ENCODE measurements at regions not wholly inside any gene's neighbourhood (a gene's known extent, or its start where the extent isn't known, plus 50 kb on each side); places are given as distances from the start of the nearest gene placed in this dataset.

DNA sequence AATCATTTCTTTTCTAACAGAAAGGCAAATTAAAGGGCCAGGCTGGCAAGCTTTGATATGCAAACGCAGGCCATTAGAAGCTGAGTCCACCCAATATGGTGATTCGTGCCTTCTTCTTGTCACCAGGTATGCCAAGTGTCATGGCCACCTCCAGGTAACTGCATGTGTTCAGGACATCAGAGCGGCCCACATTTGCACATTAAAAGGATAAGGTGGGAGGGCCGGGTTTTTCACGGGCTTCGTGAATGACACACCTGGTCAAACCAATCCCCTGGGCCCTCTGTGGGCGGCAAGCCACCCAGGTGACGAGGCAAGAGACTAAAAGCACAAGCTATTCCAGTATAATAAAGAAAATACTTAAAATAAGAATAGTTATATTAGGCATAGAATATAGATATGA, 75.9 kb upstream of the TSPAN11 start:
- Histone ChIP-seq H3K27me3 (ENCODE audit: control insufficient read depth, insufficient read depth, low read length) (no peaks in the 10 kb centered on the region), H3K4me1 (ENCODE audit: control insufficient read depth, insufficient read depth, low read length) (peaks cover 6% of the 10 kb centered on the region), H3K27ac (ENCODE audit: low read depth, low read length) (no peak overlapping the region), H3K4me3 (ENCODE audit: low read depth, low read length) (no peak overlapping the region), H3K36me3 (ENCODE audit: control insufficient read depth, insufficient read depth, low read length) (no peaks in the 10 kb centered on the region), H3K9me3 (ENCODE audit: control insufficient read depth, insufficient read depth, low read length) (no peaks in the 10 kb centered on the region)
- 37% methylated on average over 2 of the region's 8 CpGs for WGBS (ENCODE audit: insufficient coverage)
- no peak for DNase-seq (ENCODE audit: low read depth in 4 of 6, low spot score in 6 of 6)

DNA sequence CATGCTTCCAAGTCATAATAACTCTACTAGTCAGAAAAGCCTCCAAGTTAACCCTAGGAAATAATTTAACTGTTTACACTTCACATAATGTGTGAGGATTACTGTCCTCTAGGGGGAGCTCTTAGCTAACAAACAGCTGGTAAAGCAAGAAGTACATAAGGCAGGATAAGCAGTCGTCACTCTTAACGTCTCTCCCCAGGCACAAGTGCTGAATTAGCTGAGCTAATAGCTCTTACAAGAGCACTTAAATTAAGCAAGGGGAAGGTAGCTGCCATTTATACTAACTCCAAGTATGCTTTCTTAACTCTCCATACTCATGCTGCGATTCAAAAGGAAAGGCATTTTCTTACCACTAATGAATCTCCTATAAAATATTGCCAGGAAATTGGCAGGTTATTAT, 79.3 kb upstream of the TSPAN11 start:
- WGBS (ENCODE audit: insufficient coverage): no CpG with 5 or more reads among the region's 3 CpGs
- Histone ChIP-seq H3K27me3 (ENCODE audit: control insufficient read depth, insufficient read depth, low read length) (no peaks in the 10 kb centered on the region), H3K9me3 (ENCODE audit: control insufficient read depth, insufficient read depth, low read length) (no peaks in the 10 kb centered on the region), H3K4me3 (ENCODE audit: low read depth, low read length) (no peak overlapping the region), H3K27ac (ENCODE audit: low read depth, low read length) (no peak overlapping the region), H3K4me1 (ENCODE audit: control insufficient read depth, insufficient read depth, low read length) (peaks cover 6% of the 10 kb centered on the region), H3K36me3 (ENCODE audit: control insufficient read depth, insufficient read depth, low read length) (no peaks in the 10 kb centered on the region)
- peak in 2 of 6 donors; percentile 45 to 68 for DNase-seq (ENCODE audit: low read depth in 4 of 6, low spot score in 6 of 6)

DNA sequence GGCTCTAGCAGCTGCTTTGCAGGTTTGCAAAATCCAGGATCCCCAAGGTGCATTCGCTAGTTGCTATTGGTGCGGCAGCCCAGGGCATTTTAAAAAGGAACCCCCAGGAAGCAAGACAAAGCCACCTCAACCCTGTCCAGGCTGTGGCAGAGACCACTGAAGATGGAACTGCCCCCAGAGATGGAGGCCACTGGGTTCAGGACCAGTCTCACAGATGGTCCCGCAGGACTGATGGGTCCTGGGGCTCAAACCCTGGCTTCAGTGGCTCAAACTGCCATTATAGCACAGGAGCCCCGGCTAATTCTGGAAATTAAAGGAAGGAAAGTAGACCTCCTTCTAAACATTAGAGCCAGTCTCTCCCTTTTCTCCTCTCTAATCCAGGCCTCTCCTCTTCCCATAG, 79.8 kb upstream of the TSPAN11 start:
- Histone ChIP-seq H3K27ac (ENCODE audit: low read depth, low read length) (no peak overlapping the region), H3K9me3 (ENCODE audit: control insufficient read depth, insufficient read depth, low read length) (no peaks in the 10 kb centered on the region), H3K4me1 (ENCODE audit: control insufficient read depth, insufficient read depth, low read length) (peaks cover 6% of the 10 kb centered on the region), H3K36me3 (ENCODE audit: control insufficient read depth, insufficient read depth, low read length) (no peaks in the 10 kb centered on the region), H3K4me3 (ENCODE audit: low read depth, low read length) (no peak overlapping the region), H3K27me3 (ENCODE audit: control insufficient read depth, insufficient read depth, low read length) (no peaks in the 10 kb centered on the region)
- DNase-seq (ENCODE audit: low read depth in 4 of 6, low spot score in 6 of 6): no peak
- WGBS (ENCODE audit: insufficient coverage): 96% methylated on average over 2 of the region's 4 CpGs

DNA sequence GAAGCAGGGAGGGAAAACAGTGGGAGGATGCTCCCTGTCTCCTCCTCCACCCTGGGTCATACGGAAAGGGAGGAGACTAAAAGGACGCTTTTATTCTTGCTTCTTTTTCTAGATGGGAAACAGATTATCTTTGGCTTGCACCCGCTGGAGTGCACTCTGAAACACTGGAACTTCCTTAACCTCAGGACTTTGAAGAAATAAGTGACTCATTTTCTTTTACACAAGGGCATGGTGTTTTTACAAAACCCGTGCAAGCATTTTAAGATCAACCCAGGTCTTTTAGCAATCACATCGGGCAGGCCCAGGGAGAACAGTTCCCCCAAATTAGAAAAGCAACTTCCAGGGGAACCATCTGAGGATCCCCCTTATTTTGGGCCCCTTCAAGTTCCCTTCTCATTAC, 80.9 kb upstream of the TSPAN11 start:
- H3K27ac ChIP-seq (ENCODE audit: low read depth, low read length): no peak overlapping the region
- no peak for DNase-seq (ENCODE audit: low read depth in 4 of 6, low spot score in 6 of 6)
- no peaks in the 10 kb centered on the region for H3K27me3 ChIP-seq (ENCODE audit: control insufficient read depth, insufficient read depth, low read length)
- H3K4me1 ChIP-seq (ENCODE audit: control insufficient read depth, insufficient read depth, low read length): no peaks in the 10 kb centered on the region
- no peaks in the 10 kb centered on the region for H3K36me3 ChIP-seq (ENCODE audit: control insufficient read depth, insufficient read depth, low read length)
- H3K9me3 ChIP-seq (ENCODE audit: control insufficient read depth, insufficient read depth, low read length): no peaks in the 10 kb centered on the region
- no peak overlapping the region for H3K4me3 ChIP-seq (ENCODE audit: low read depth, low read length)
- WGBS (ENCODE audit: insufficient coverage): 81% methylated on average over 4 of the region's 5 CpGs

DNA sequence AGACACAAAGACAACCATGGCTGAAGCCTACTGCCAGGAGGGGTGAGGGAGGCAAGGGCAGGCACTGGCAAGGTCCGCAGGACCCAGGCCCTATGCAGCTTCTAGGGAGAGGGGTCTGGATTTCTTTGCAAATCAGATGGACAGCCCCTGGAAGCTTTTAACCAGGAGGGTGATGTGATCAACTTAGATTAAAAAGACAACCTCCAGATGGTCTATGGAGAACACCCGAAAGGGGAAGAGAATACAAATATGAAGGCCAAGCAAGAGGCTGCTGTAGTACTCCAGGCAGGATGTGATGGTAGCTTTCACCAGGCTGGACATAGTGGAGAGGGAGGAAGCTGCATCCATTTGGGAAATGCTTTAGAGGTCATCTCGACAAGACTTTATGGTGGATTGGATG, 83.3 kb upstream of the TSPAN11 start:
- Histone ChIP-seq H3K27me3 (ENCODE audit: control insufficient read depth, insufficient read depth, low read length) (no peaks in the 10 kb centered on the region), H3K27ac (ENCODE audit: low read depth, low read length) (no peak overlapping the region), H3K36me3 (ENCODE audit: control insufficient read depth, insufficient read depth, low read length) (no peaks in the 10 kb centered on the region), H3K4me3 (ENCODE audit: low read depth, low read length) (no peak overlapping the region), H3K9me3 (ENCODE audit: control insufficient read depth, insufficient read depth, low read length) (no peaks in the 10 kb centered on the region), H3K4me1 (ENCODE audit: control insufficient read depth, insufficient read depth, low read length) (no peaks in the 10 kb centered on the region)
- WGBS (ENCODE audit: insufficient coverage): 91% methylated on average over 3 of the region's 3 CpGs
- no peak for DNase-seq (ENCODE audit: low read depth in 4 of 6, low spot score in 6 of 6)

DNA sequence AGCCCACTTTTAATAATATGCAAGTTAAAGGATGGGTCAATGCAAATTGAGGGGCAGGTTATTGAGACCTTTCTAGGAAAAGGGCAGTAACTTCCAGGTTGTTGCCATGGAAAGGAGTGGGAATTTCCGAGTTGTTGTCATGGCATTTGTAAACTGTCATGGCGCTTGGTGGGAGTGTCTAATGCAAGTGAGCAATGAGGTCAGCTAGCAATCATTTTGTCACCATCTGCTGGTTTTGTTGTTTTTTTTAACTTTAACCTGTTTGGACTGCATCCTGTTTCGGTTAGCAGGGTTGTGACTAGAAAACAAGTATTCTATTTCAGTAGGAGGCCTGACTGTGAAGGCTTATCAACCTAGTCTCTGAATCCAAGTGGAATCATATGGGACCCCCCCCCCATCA, 85.8 kb upstream of the TSPAN11 start:
- Histone ChIP-seq H3K4me3 (ENCODE audit: low read depth, low read length) (no peak overlapping the region), H3K9me3 (ENCODE audit: control insufficient read depth, insufficient read depth, low read length) (no peaks in the 10 kb centered on the region), H3K4me1 (ENCODE audit: control insufficient read depth, insufficient read depth, low read length) (no peaks in the 10 kb centered on the region), H3K36me3 (ENCODE audit: control insufficient read depth, insufficient read depth, low read length) (no peaks in the 10 kb centered on the region), H3K27ac (ENCODE audit: low read depth, low read length) (no peak overlapping the region), H3K27me3 (ENCODE audit: control insufficient read depth, insufficient read depth, low read length) (no peaks in the 10 kb centered on the region)
- DNase-seq (ENCODE audit: low read depth in 4 of 6, low spot score in 6 of 6): no peak
- WGBS (ENCODE audit: insufficient coverage): 83% methylated on average over 3 of the region's 3 CpGs

DNA sequence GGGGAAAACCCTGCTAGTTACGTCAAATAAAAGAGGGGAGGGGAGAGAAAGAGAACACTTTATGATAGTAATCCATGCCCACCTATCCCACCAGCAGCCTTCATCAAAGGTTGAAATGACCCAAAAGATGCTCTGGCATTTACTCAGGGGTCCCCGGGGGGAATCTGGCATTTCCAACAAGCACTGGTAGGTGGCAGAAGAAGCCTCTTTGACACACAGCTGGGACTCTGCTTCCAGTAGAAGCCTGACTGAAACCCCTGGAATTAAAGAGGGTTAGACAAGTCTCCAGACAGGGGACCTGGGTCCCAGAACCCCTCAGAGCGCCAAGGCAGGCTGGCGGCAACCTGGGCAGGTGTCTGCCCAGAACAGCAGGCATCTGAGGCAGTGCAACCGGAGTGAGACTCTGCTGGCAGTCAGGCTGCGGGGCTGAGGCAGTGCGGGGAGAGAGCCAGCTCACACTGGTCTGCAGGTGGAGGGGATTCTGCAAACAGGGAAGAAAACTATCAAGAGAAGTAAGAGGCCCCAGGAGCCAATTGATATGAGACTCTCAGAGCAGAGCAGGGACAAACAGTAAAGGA, 85.0 kb upstream of the CAPRIN2 start:
- Histone ChIP-seq H3K27me3 (ENCODE audit: control insufficient read depth, insufficient read depth, low read length) (no peaks in the 10 kb centered on the region), H3K4me3 (ENCODE audit: low read depth, low read length) (no peak overlapping the region), H3K27ac (ENCODE audit: low read depth, low read length) (no peak overlapping the region), H3K9me3 (ENCODE audit: control insufficient read depth, insufficient read depth, low read length) (no peaks in the 10 kb centered on the region), H3K4me1 (ENCODE audit: control insufficient read depth, insufficient read depth, low read length) (no peaks in the 10 kb centered on the region), H3K36me3 (ENCODE audit: control insufficient read depth, insufficient read depth, low read length) (no peaks in the 10 kb centered on the region)
- DNase-seq (ENCODE audit: low read depth in 4 of 6, low spot score in 6 of 6): peak in 1 of 6 donors; percentile 9
- 72% methylated on average over 6 of the region's 7 CpGs for WGBS (ENCODE audit: insufficient coverage)

DNA sequence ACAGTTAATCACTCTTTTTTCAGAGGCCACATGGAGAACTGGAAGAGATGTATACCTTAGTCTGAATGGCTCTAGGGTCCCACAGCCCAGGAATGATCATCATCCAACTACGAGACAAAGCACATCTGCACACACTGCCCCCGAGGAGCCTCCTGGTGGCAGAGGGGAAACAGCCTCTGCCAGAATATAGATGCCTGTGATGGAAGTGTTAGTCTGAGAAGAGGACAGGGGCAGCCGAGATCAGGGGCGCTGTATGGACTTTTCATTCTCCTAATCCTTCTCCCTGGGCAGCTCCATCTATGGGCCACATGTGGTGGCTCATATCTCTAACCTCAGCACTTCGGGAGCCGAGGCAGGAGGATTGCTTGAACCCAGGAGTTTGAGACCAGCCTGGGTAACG, 82.8 kb upstream of the CAPRIN2 start:
- Histone ChIP-seq H3K4me3 (ENCODE audit: low read depth, low read length) (no peak overlapping the region), H3K4me1 (ENCODE audit: control insufficient read depth, insufficient read depth, low read length) (no peaks in the 10 kb centered on the region), H3K27me3 (ENCODE audit: control insufficient read depth, insufficient read depth, low read length) (no peaks in the 10 kb centered on the region), H3K36me3 (ENCODE audit: control insufficient read depth, insufficient read depth, low read length) (no peaks in the 10 kb centered on the region), H3K9me3 (ENCODE audit: control insufficient read depth, insufficient read depth, low read length) (no peaks in the 10 kb centered on the region), H3K27ac (ENCODE audit: low read depth, low read length) (no peak overlapping the region)
- no CpG with 5 or more reads among the region's 7 CpGs for WGBS (ENCODE audit: insufficient coverage)
- DNase-seq (ENCODE audit: low read depth in 4 of 6, low spot score in 6 of 6): no peak

DNA sequence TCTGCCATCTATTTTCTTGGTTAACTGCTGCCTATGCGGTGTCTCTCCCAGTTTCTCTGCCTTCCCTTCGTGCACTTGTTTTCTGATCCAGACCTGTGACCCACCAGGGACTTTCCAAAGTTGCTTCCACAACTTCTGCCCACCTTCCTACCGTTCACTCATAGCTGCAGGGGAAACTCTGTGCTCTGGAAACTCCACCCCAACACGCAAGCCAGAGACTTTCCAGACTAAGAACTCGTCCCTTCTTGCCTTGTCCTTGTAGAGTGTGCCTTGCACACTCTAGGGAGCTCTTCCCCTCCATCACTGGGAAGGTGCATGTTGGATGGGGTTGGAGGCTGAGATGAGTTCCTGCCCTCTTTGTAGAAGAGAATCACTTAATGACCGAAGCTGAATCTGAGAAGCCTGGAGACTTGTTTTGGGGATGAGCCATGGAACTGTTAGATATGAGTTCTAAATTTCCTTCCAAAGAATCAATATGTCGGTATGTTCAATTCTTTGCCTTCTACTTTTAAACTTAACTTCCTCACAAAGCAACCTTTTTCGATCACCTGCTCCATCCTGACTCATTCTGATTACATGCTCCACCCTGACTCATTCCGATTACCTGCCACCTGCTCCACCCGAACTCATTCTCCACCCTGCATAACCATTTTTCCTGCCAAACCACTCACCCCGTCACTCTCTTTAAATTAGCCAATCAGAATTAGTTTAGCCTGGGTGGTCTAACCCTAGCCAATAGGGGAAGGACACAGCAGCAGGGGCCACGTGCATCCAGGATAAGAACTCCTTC, 82.1 kb upstream of the CAPRIN2 start:
- no peaks in the 10 kb centered on the region for H3K27me3 ChIP-seq (ENCODE audit: control insufficient read depth, insufficient read depth, low read length)
- no peaks in the 10 kb centered on the region for H3K36me3 ChIP-seq (ENCODE audit: control insufficient read depth, insufficient read depth, low read length)
- no peaks in the 10 kb centered on the region for H3K4me1 ChIP-seq (ENCODE audit: control insufficient read depth, insufficient read depth, low read length)
- no peaks in the 10 kb centered on the region for H3K9me3 ChIP-seq (ENCODE audit: control insufficient read depth, insufficient read depth, low read length)
- 92% methylated on average over 8 of the region's 12 CpGs for WGBS (ENCODE audit: insufficient coverage)
- no peak overlapping the region for H3K4me3 ChIP-seq (ENCODE audit: low read depth, low read length)
- DNase-seq (ENCODE audit: low read depth in 4 of 6, low spot score in 6 of 6): no peak
- H3K27ac ChIP-seq (ENCODE audit: low read depth, low read length): no peak overlapping the region

DNA sequence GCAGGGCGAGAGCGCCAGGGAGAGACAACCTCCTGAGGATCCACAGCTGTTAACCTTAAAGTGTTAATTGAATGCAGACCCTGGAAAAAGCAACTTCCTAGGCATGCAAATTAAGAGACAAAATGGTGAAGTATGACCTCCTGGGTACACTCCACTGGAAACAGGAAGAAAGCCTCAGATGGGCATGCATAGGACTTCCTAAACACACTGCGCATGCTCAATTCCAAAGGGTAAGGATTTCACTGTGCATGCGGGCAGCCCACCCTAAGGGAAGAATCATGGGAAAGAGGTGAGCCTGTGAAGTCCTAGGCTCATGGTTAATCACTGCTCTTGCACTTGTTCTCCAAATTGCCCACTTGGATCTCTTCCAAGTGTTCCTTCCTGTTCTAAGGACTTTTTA, 80.5 kb upstream of the CAPRIN2 start:
- Histone ChIP-seq H3K36me3 (ENCODE audit: control insufficient read depth, insufficient read depth, low read length) (no peaks in the 10 kb centered on the region), H3K27ac (ENCODE audit: low read depth, low read length) (no peak overlapping the region), H3K27me3 (ENCODE audit: control insufficient read depth, insufficient read depth, low read length) (no peaks in the 10 kb centered on the region), H3K9me3 (ENCODE audit: control insufficient read depth, insufficient read depth, low read length) (no peaks in the 10 kb centered on the region), H3K4me3 (ENCODE audit: low read depth, low read length) (no peak overlapping the region), H3K4me1 (ENCODE audit: control insufficient read depth, insufficient read depth, low read length) (no peaks in the 10 kb centered on the region)
- DNase-seq (ENCODE audit: low read depth in 4 of 6, low spot score in 6 of 6): no peak
- WGBS (ENCODE audit: insufficient coverage): 82% methylated on average over 2 of the region's 4 CpGs
